ENCODE measurements at regions not wholly inside any gene's neighbourhood (a gene's known extent, or its start where the extent isn't known, plus 50 kb on each side); places are given as distances from the start of the nearest gene placed in this dataset.
"Not testable (repeated sequence)": the region's sequence is repeated elsewhere in the genome, so short reads cannot be mapped to it uniquely, and the experiment has no call there.

DNA sequence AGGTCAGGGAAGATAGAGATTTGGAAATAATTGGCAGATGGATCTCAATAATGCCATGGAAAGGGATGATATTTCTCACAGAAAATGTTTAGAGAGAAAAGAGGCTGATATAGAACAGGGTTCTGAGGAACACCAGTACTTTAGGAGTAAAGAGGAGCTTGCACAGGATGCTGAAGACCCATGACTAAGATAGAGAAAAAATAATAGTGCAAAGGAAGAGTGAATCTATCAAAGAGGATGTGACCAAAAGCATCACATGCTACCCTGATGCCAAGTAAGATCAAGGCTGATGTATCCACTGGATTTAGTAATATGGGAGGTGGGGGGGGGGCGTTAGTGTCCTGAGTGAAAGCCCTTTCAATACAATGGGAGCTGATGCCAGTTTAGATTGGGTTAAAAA, 80.1 kb upstream of the NOTCH2NLA start:
- H4K8ac ChIP-seq (ENCODE audit: low read depth in 2 of 2, low read length in 2 of 2); H3K14ac ChIP-seq (replicated peaks; ENCODE audit: low read depth, low read length); ATAC-seq (ENCODE audit: low read depth); BruUV-seq (replicated peaks); H3K23ac ChIP-seq (ENCODE audit: low read depth, low read length); H3K9me1 ChIP-seq (ENCODE audit: insufficient read depth, low read length); H4K5ac ChIP-seq (ENCODE audit: low read depth, low read length); H2BK5ac ChIP-seq (ENCODE audit: low read depth, low read length, poor library complexity, severe bottlenecking); H2AFZ ChIP-seq (replicated peaks; ENCODE audit: low read length, poor library complexity); DNase-seq; POLR2A ChIA-PET (ENCODE audit: unreplicated experiment); intact Hi-C loops (cut with micrococcal nuclease); H4K91ac ChIP-seq (ENCODE audit: insufficient read depth, low read depth, low read length); H3K18ac ChIP-seq (ENCODE audit: low read depth, low read length); in situ Hi-C loops (cut with MboI; ENCODE audit: low sequenced_read_pairs); H3K27ac ChIP-seq (ENCODE audit: insufficient read depth, low read length); H3K27me3 ChIP-seq (ENCODE audit: control insufficient read depth, insufficient read depth, low read length); H3K4me3 ChIP-seq (ENCODE audit: insufficient read depth, low read depth, low read length); H2AK5ac ChIP-seq (ENCODE audit: low read depth, low read length); dilution Hi-C loops (cut with HindIII; ENCODE audit: low sequenced_read_pairs, unreplicated experiment); CTCF ChIA-PET; H3K36me3 ChIP-seq (ENCODE audit: control insufficient read depth, insufficient read depth, low read length); H3K4me1 ChIP-seq (ENCODE audit: control insufficient read depth, insufficient read depth, low read length); H3K79me1 ChIP-seq (ENCODE audit: low read depth in 1 of 2, low read length in 2 of 2); H4K20me1 ChIP-seq (ENCODE audit: insufficient read depth, low read length); H2BK20ac ChIP-seq (ENCODE audit: low read depth, low read length); H2BK15ac ChIP-seq (ENCODE audit: low read depth, low read length); H2BK120ac ChIP-seq (ENCODE audit: low read depth, low read length); H2AK9ac ChIP-seq (replicated peaks; ENCODE audit: low read depth, low read length, poor library complexity); H3K4ac ChIP-seq (ENCODE audit: low read depth, low read length); H3K9me3 ChIP-seq (ENCODE audit: control insufficient read depth, insufficient read depth, low read length); H3K4me2 ChIP-seq (ENCODE audit: low read depth, low read length); H3K56ac ChIP-seq (ENCODE audit: extremely low read depth, insufficient read depth, low read length); H3K9ac ChIP-seq (ENCODE audit: low read depth, low read length): not testable (repeated sequence)
- WGBS, 2 experiments (ENCODE audit: extremely low coverage in 2 of 2, insufficient read length in 1 of 2), result no CpG with 5 or more reads among the region's 1 CpG

DNA sequence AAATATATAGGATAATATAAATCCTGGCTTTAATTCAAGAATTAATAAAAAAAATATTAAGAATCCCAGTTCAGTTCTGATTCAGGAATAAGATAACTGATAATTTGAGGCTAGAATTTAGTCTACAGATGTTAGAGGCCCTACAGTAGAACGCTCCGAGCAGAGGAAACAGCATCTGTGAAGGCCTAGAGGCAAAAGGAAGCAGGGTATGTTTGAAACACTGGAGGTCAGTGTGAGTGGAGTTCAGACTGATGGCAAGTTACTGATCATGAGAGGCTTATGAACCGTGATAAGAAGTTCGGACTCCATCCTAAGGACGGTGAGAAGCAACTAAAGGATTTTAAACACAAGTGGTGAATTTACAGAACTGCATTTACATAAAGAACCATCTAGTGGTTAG, 79.3 kb upstream of the NOTCH2NLA start:
- Histone ChIP-seq H3K27ac (ENCODE audit: insufficient read depth, low read length) (peak overlapping the region; percentile 63; the same call in 1 of the 2 replicates), H3K56ac (ENCODE audit: extremely low read depth, insufficient read depth, low read length) (peak overlapping the region; percentile 41; the same call in 1 of the 2 replicates), H2BK15ac (ENCODE audit: low read depth, low read length) (0 out of 3 replicates have a peak overlapping the region, but pooled peaks have one; percentile 94), H3K14ac (replicated peaks; ENCODE audit: low read depth, low read length) (peak overlapping the region; percentile 68), H4K91ac (ENCODE audit: insufficient read depth, low read depth, low read length) (peak overlapping the region; percentile 50; the same call in 1 of the 2 replicates), H2BK20ac (ENCODE audit: low read depth, low read length) (peak overlapping the region; percentile 85), H4K5ac (ENCODE audit: low read depth, low read length) (0 out of 2 replicates have a peak overlapping the region, but pooled peaks have one; percentile 30), H2BK5ac (ENCODE audit: low read depth, low read length, poor library complexity, severe bottlenecking) (peak overlapping the region; percentile 53), H2BK120ac (ENCODE audit: low read depth, low read length) (peak overlapping the region; percentile 90), H3K4ac (ENCODE audit: low read depth, low read length) (peak overlapping the region; percentile 81; the same call in 1 of the 2 replicates), H4K8ac (ENCODE audit: low read depth in 2 of 2, low read length in 2 of 2) (peak overlapping the region; percentile 75 to 85; a peak in 3 of 4 replicates), H2AK5ac (ENCODE audit: low read depth, low read length) (peak overlapping the region; percentile 59; the same call in 1 of the 2 replicates)
- DNase-seq; H3K4me3 ChIP-seq (ENCODE audit: insufficient read depth, low read depth, low read length); H3K9ac ChIP-seq (ENCODE audit: low read depth, low read length); H2AFZ ChIP-seq (replicated peaks; ENCODE audit: low read length, poor library complexity); H3K79me1 ChIP-seq (ENCODE audit: low read depth in 1 of 2, low read length in 2 of 2); H3K4me1 ChIP-seq (ENCODE audit: control insufficient read depth, insufficient read depth, low read length); BruUV-seq (replicated peaks); H4K20me1 ChIP-seq (ENCODE audit: insufficient read depth, low read length); H3K9me3 ChIP-seq (ENCODE audit: control insufficient read depth, insufficient read depth, low read length); POLR2A ChIA-PET (ENCODE audit: unreplicated experiment); CTCF ChIA-PET; H3K18ac ChIP-seq (ENCODE audit: low read depth, low read length); H3K36me3 ChIP-seq (ENCODE audit: control insufficient read depth, insufficient read depth, low read length); dilution Hi-C loops (cut with HindIII; ENCODE audit: low sequenced_read_pairs, unreplicated experiment); H3K9me1 ChIP-seq (ENCODE audit: insufficient read depth, low read length); H3K27me3 ChIP-seq (ENCODE audit: control insufficient read depth, insufficient read depth, low read length); intact Hi-C loops (cut with micrococcal nuclease); H3K23ac ChIP-seq (ENCODE audit: low read depth, low read length); in situ Hi-C loops (cut with MboI; ENCODE audit: low sequenced_read_pairs); H3K4me2 ChIP-seq (ENCODE audit: low read depth, low read length); H2AK9ac ChIP-seq (replicated peaks; ENCODE audit: low read depth, low read length, poor library complexity): not testable (repeated sequence)
- ATAC-seq (ENCODE audit: low read depth), result peak; percentile 36
- no CpG with 5 or more reads among the region's 5 CpGs for WGBS, 2 experiments (ENCODE audit: extremely low coverage in 2 of 2, insufficient read length in 1 of 2)
